Activated T-helper 1 cell treated with anti-CD3 and anti-CD28 coated beads, Interleukin-12 subunit alpha, Interleukin-12 subunit beta, Interleukin-2, Interleukin-4 antibody, amounts not matched to agents 30 ng/mL and 10 ng/mL and 1 ng/mL, durations not matched to agents 14 hours and 24 hours and 36 hours (primary cell): ENCODE measurements at regions not wholly inside any gene's neighbourhood (a gene's known extent, or its start where the extent isn't known, plus 50 kb on each side); places are given as distances from the start of the nearest gene placed in this dataset.
"Not testable (repeated sequence)": the region's sequence is repeated elsewhere in the genome, so short reads cannot be mapped to it uniquely, and the experiment has no call there.

Source experiments
- DNase-seq: peaks from one replicate; pipeline ENCODE4 v3.0.0; 2021; ENCODE audit warnings: low spot score
- H3K27ac Mint-ChIP-seq: one replicate; pipeline ENCODE4 v1.8.0; 2021; ENCODE audit warnings: mild to moderate bottlenecking, mixed read lengths
- H3K27me3 Mint-ChIP-seq: one replicate; pipeline ENCODE4 v1.8.0; 2022; ENCODE audit warnings: mild to moderate bottlenecking, moderate library complexity, mixed read lengths; ENCODE audit not compliant: insufficient read depth
- H3K36me3 Mint-ChIP-seq: one replicate; pipeline ENCODE4 v1.8.0; 2021; ENCODE audit warnings: low read depth, mixed read lengths
- H3K4me1 Mint-ChIP-seq: one replicate; pipeline ENCODE4 v1.8.0; 2021; ENCODE audit warnings: low read depth, mixed read lengths
- H3K4me3 Mint-ChIP-seq: one replicate; pipeline ENCODE4 v1.8.0; 2021; ENCODE audit warnings: mild to moderate bottlenecking, moderate library complexity, mixed read lengths
- H3K9me3 Mint-ChIP-seq: one replicate; pipeline ENCODE4 v1.8.0; 2021; ENCODE audit warnings: mixed read lengths
- intact Hi-C: fragments of 100-400 bp; cut with micrococcal nuclease; formaldehyde crosslinking; loops from one replicate; pipeline ENCODE4 v1.15.1; 2024

DNA sequence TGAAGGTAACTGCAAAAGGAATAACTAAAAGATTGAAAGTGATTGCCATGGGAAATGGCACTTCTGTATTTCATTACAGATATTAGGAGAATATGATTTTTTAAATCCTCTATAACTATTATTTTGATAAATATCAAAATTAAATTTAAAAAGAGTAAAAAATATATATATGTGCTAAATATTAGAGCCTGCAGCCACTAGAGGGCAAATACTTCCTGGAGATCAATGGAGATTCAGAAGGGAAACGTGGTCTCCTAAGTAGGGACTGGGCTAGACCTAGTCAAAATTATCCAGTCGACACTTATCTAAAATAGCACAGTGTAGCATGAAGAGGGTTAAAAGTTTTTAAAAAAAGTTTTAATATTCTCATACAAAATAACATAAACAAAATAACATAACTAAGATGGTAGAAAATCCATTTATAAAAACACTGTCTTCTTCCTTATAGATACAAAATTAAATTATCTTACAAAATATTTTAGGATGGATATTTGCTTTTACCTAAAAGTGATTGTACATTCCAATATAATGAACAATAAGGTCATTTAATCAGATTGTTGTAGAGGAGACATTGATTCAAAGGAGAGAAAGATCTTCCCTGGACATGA, 434.3 kb downstream of the MDFIC start:
- H3K4me1 Mint-ChIP-seq, result no peaks in the 10 kb centered on the region
- H3K36me3 Mint-ChIP-seq, result no peaks in the 10 kb centered on the region
- intact Hi-C loops, result no loop called here

DNA sequence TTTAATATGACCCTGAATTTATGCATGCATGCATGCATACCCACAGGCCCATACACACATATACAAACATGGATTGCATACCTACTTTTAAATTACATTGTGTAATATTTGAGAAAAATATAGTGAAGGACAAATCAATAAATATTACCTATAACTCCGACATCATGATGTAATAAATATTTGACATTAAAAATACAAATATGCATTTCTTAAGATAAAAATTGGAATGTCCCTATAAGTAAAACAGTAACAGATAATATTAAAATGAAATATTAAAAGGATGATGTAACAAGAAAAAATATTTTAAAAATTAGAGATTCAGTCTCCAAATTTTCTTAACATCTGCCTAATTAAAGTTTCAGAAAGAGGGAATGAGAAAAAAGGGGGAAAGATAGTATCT, 433.0 kb downstream of the MDFIC start:
- Mint-ChIP-seq H3K27ac (no peak overlapping the region), H3K9me3 (no peaks in the 10 kb centered on the region), H3K36me3 (no peaks in the 10 kb centered on the region), H3K27me3 (no peaks in the 10 kb centered on the region), H3K4me3 (no peak overlapping the region), H3K4me1 (no peaks in the 10 kb centered on the region)
- intact Hi-C loops, result no loop called here
- no peak for DNase-seq

More for the DNA sequence above, 434.3 kb downstream of the MDFIC start:
- H3K27me3 Mint-ChIP-seq, result no peaks in the 10 kb centered on the region
- DNase-seq, result no peak
- H3K9me3 Mint-ChIP-seq, result no peaks in the 10 kb centered on the region
- no peak overlapping the region for H3K4me3 Mint-ChIP-seq
- H3K27ac Mint-ChIP-seq, result no peak overlapping the region

DNA sequence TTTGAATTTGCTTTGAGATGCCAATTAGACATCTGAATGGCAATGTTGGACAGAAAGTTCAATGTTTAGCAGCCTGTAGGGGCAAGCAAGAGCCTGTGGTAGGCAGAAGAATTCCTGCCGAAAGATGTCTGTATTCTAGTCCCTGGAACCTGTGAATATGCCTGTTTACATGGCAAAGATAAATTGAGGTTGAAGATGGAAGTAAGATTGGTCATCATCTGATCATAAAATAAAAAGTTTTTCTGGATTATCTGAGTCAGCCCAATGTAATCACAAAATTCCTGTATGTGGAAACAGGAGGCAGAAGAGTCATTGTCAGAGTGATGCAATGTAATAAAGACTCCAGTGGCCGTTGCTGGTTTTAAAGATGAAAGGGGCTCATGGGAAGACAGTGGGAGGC, 430.5 kb downstream of the MDFIC start:
- intact Hi-C loops, result no loop called here
- Mint-ChIP-seq H3K4me3 (no peak overlapping the region), H3K27me3 (no peaks in the 10 kb centered on the region), H3K9me3 (no peaks in the 10 kb centered on the region), H3K36me3 (no peaks in the 10 kb centered on the region), H3K4me1 (no peaks in the 10 kb centered on the region), H3K27ac (no peak overlapping the region)
- DNase-seq, result no peak

DNA sequence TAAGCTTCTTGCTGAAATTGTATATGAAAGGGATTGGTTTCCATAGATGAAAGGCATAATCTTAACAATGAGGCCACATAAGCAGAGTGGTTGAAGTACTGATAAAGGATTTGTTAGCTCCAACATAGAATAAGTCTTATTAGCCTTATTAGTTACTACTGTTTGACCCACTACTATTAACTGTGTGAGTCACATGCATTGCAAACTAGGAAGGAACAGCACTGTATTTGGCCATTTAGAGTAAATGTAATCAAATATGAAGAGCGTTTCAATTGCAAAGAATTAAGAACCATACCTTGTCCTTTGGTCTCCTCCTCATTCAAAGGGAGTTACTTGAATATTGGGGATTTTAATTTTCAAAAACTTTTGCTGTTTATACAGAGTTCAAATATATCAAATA, 428.9 kb downstream of the MDFIC start:
- Mint-ChIP-seq H3K4me1 (no peaks in the 10 kb centered on the region), H3K27me3 (no peaks in the 10 kb centered on the region), H3K27ac (no peak overlapping the region), H3K9me3 (no peaks in the 10 kb centered on the region), H3K36me3 (no peaks in the 10 kb centered on the region), H3K4me3 (no peak overlapping the region)
- DNase-seq, result no peak
- intact Hi-C loops, result no loop called here

DNA sequence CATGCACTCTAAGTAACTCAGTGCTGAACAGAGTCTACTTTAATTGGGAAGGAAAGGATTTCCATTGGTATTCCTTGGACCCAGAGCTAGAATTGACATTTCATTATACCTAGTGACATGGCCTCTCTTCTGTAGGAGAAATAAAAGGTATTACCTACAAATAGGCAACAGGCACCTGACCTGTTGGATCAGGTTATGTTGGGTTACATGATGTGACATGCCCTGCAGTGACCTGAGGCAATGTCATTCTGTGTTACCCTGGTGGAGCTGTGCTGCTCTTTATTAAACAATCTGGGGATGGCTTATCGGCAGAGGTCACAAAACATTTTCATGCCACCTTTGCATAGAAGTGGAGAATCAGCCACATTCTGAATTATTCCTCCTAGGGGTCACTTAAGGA, 427.7 kb downstream of the MDFIC start:
- Mint-ChIP-seq H3K4me3 (no peak overlapping the region), H3K4me1 (no peaks in the 10 kb centered on the region), H3K9me3 (no peaks in the 10 kb centered on the region), H3K27ac (no peak overlapping the region), H3K27me3 (no peaks in the 10 kb centered on the region), H3K36me3 (no peaks in the 10 kb centered on the region)
- intact Hi-C loops, result no loop called here
- DNase-seq, result no peak

DNA sequence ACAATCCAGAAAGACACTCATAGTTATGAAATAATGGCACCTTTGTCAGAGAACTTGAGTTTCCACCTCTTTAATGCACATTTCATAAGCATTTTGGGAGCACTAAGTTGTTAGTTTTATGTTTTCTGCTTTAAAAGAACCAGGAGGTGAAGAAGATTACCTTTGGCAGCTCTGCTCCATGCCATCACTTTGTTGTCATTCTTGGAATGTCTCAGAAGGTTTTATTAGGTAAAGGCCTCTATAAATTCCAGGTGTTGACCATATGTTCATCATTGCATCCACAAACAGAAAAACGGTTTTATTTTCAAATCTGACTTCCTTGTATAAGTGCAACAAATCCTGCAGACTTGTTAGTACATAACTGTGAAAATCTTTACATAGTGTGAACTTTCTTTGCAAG, 424.8 kb downstream of the MDFIC start:
- Mint-ChIP-seq H3K36me3 (no peaks in the 10 kb centered on the region), H3K9me3 (no peaks in the 10 kb centered on the region), H3K27me3 (no peaks in the 10 kb centered on the region), H3K27ac (no peak overlapping the region), H3K4me3 (no peak overlapping the region), H3K4me1 (no peaks in the 10 kb centered on the region)
- intact Hi-C loops, result no loop called here
- no peak for DNase-seq

DNA sequence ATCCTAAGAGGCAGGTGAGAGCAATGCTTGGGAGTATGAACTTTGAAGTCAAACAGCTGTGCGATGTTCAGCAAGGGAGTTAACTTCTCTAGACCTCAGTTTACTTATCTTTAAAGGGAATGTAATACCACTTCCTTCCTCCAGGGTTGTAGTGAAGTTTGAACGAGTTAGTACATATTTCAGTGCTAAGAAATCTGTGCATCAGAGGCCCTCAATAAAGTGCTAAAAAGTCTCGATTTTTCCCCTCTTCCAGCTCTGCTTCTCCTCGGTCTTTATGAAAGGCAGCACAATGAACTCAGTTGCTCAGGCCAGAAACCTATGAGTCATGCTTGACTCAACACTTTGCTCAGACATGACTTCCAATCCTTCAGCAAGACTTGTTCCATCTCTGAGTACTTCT, 418.9 kb downstream of the MDFIC start:
- H3K27ac Mint-ChIP-seq, result no peak overlapping the region
- H3K4me3 Mint-ChIP-seq, result no peak overlapping the region
- H3K4me1 Mint-ChIP-seq, result no peaks in the 10 kb centered on the region
- no peaks in the 10 kb centered on the region for H3K9me3 Mint-ChIP-seq
- no peaks in the 10 kb centered on the region for H3K36me3 Mint-ChIP-seq
- no peak for DNase-seq
- H3K27me3 Mint-ChIP-seq, result peaks cover 2% of the 10 kb centered on the region
- intact Hi-C loops, result no loop called here

DNA sequence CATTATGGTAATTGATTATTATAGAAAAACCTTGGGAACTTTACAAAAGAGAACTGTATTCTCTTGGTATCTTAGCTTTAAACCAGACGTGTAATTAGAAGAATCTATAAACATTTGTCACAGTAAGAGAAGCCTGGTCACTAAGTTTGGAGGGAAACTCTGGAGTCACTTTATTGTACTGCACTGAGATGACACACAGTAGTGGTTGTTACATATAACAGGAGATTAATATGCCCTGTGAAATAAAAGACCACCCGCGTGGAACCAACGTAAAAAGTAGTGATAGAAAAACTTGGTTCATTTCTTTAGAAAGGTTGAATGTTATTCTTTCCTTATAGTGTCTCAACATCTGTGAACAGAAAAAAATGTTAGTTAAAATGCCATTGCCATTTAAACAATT, 416.1 kb downstream of the MDFIC start:
- intact Hi-C loops, result no loop called here
- no peak for DNase-seq
- Mint-ChIP-seq H3K27me3 (peaks cover 2% of the 10 kb centered on the region), H3K36me3 (no peaks in the 10 kb centered on the region), H3K4me3 (no peak overlapping the region), H3K4me1 (no peaks in the 10 kb centered on the region), H3K27ac (no peak overlapping the region), H3K9me3 (no peaks in the 10 kb centered on the region)

DNA sequence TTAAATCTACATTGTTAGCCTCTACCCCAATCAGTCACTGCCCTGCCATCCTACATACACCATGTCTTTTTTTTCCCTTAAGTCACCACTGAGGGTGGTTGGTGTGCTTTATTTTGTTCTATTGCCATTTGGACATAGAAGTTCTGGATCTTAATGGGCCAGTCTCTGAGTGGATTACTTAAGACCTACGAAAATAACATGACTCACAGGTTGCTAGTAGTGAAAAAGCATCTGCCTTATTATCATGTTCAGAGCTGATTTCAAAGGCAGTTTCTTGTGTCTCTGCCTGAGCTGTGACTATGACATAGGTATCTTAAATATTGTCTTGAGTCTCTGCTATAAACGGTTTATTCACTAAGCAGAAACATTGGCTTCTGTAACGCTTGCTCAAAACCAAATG, 410.8 kb downstream of the MDFIC start:
- Mint-ChIP-seq H3K4me3 (no peak overlapping the region), H3K36me3 (no peaks in the 10 kb centered on the region), H3K4me1 (no peaks in the 10 kb centered on the region), H3K27ac (no peak overlapping the region), H3K9me3 (no peaks in the 10 kb centered on the region), H3K27me3 (no peaks in the 10 kb centered on the region)
- intact Hi-C loops, result no loop called here
- DNase-seq, result no peak

DNA sequence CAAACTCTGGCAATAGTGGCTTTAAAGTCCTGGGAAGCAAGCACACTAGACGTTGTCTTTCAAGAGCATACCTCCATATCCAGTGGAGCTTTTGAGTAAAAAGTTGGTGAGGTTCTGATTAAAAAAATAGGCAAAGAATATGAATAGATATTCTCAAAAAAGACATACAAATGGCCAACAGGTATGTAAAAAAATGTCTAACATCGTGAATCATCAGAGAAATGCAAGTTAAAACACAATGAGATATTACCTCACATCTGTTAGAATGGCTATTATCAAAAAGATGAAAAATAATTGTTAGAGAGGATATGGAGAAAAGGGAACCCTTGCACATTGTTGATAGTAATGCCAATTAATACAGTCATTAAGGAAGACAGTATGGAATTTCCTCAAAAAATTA, 407.1 kb downstream of the MDFIC start:
- no peaks in the 10 kb centered on the region for H3K36me3 Mint-ChIP-seq
- intact Hi-C loops, result no loop called here
- DNase-seq, result no peak
- H3K4me3 Mint-ChIP-seq, result no peak overlapping the region
- peaks cover 3% of the 10 kb centered on the region for H3K27me3 Mint-ChIP-seq
- no peak overlapping the region for H3K27ac Mint-ChIP-seq
- no peaks in the 10 kb centered on the region for H3K9me3 Mint-ChIP-seq
- H3K4me1 Mint-ChIP-seq, result no peaks in the 10 kb centered on the region

DNA sequence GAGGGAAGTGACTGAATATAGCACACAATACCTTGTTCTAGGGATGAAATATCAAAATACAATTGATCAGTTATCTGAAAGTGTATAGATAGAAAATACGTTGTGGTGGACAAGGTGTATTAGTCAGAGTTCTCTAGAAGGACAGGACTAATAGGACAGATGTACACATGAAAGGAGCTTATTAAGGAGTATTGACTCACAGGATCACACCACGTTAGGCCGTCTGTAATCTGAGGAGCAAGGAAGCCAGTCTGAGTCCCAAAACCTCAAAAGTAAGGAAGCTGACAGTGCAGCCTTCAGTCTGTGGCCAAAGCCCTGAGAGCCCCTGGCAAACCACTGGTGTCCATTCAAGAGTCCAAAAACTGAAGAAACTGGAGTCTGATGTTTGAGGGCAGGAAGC, 406.1 kb downstream of the MDFIC start:
- Mint-ChIP-seq H3K4me1 (no peaks in the 10 kb centered on the region), H3K27ac (no peak overlapping the region), H3K27me3 (peaks cover 3% of the 10 kb centered on the region), H3K4me3 (no peak overlapping the region), H3K36me3 (no peaks in the 10 kb centered on the region), H3K9me3 (no peaks in the 10 kb centered on the region)
- intact Hi-C loops, result no loop called here
- DNase-seq, result no peak

DNA sequence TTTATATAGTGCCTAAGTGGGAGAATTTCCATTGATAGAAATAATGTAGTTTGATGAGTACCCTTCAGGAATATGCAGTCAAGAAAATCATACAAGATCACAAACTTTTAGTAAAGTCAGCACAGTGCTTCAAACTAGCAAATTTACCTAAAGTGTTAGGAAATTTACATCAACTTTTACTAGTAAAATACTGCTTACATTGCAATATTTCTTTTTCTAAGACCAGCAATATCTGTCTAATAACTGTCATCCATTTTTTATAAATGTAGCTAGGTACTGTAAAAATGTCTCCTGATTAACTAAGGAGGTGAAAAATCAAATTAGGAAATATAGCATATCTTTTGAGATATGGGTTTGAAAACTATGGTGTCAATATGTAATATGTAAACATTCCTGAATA, 405.4 kb downstream of the MDFIC start:
- H3K27ac Mint-ChIP-seq, result no peak overlapping the region

DNA sequence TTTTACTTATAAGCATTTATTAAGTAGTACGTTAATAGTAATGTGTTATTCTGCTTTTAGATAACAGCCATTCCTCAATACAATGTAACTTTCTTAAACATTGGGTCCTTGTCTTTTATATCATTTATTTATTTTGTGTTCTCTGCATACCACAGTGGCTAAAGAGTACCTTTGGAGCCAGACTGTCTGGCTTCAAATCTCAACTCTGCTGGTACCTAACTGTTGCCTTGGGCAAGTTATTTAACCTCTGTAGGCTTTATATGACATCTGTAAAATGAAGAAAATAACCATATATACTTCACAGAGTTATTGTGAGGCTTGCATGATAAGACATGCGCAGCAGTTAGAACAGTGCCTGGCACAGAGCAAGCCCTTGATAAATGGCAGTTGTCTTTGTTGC, 397.6 kb downstream of the MDFIC start:
- Mint-ChIP-seq H3K4me1 (no peaks in the 10 kb centered on the region), H3K9me3 (no peaks in the 10 kb centered on the region), H3K27me3 (peaks cover 3% of the 10 kb centered on the region), H3K4me3 (no peak overlapping the region), H3K27ac (no peak overlapping the region), H3K36me3 (no peaks in the 10 kb centered on the region)
- intact Hi-C loops, result no loop called here
- no peak for DNase-seq

More for the DNA sequence above, 405.4 kb downstream of the MDFIC start:
- H3K27me3 Mint-ChIP-seq, result peaks cover 3% of the 10 kb centered on the region
- no peaks in the 10 kb centered on the region for H3K36me3 Mint-ChIP-seq
- intact Hi-C loops, result no loop called here
- no peaks in the 10 kb centered on the region for H3K9me3 Mint-ChIP-seq
- H3K4me3 Mint-ChIP-seq, result no peak overlapping the region
- no peak for DNase-seq
- no peaks in the 10 kb centered on the region for H3K4me1 Mint-ChIP-seq

DNA sequence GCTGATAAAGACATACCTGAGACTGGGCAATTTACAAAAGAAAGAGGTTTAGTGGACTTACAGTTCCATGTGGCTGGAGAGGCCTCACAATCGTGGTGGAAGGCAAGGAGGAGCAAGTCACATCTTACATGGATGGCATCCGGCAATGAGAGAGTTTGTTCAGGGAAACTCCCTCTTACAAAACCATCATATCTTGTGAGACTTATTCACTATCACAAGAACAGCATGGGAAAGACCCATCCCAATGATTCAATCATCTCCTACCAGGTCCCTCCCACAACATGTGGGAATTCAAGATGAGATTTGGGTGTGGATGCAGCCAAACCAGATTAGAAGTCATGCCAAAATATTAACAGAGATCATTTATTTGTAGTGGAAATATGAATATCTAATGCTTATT, 388.4 kb downstream of the MDFIC start:
- H3K4me1 Mint-ChIP-seq, H3K27ac Mint-ChIP-seq, H3K4me3 Mint-ChIP-seq, DNase-seq, H3K36me3 Mint-ChIP-seq, H3K9me3 Mint-ChIP-seq, intact Hi-C loops, H3K27me3 Mint-ChIP-seq: not testable (repeated sequence)
